Activated T-helper 17 cell treated with anti-CD3 and anti-CD28 coated beads, Interleukin-2, amount 50 U/mL, for 72 hours (primary cell): ENCODE measurements at regions not wholly inside any gene's neighbourhood (a gene's known extent, or its start where the extent isn't known, plus 50 kb on each side); places are given as distances from the start of the nearest gene placed in this dataset.
A peak's percentile ranks its signal among the peaks of the same experiment; 100 is the strongest.

Experiments
- ATAC-seq: fragments of 150-1000 bp; cut with Tn5 transposase; replicated peaks from 2 replicates; pipeline ENCODE4 v1.10.0; 2021; ENCODE audit warnings: mild to moderate bottlenecking, moderate library complexity
- H3K27ac Mint-ChIP-seq: one replicate; pipeline ENCODE4 v1.8.0; 2022; ENCODE audit warnings: mixed read lengths
- H3K27me3 Mint-ChIP-seq: one replicate; pipeline ENCODE4 v1.8.0; 2022; ENCODE audit warnings: mixed read lengths
- H3K36me3 Mint-ChIP-seq: one replicate; pipeline ENCODE4 v1.8.0; 2022; ENCODE audit warnings: low read depth, mild to moderate bottlenecking, mixed read lengths
- H3K4me1 Mint-ChIP-seq: one replicate; pipeline ENCODE4 v1.8.0; 2022; ENCODE audit warnings: mixed read lengths
- H3K4me3 Mint-ChIP-seq: one replicate; pipeline ENCODE4 v1.8.0; 2022; ENCODE audit warnings: mild to moderate bottlenecking, mixed read lengths
- H3K9me3 Mint-ChIP-seq: one replicate; pipeline ENCODE4 v1.8.0; 2022; ENCODE audit warnings: mixed read lengths

- ATAC-seq = no peak
- H3K4me1 Mint-ChIP-seq = no peaks in the 10 kb centered on the region
- no peaks in the 10 kb centered on the region for H3K27me3 Mint-ChIP-seq
- peaks cover 3% of the 10 kb centered on the region for H3K9me3 Mint-ChIP-seq
- no peak overlapping the region for H3K27ac Mint-ChIP-seq
- no peak overlapping the region for H3K4me3 Mint-ChIP-seq
- H3K36me3 Mint-ChIP-seq = no peaks in the 10 kb centered on the region
These were observed 893.8 kb downstream of the KCNJ2 start for GRCh38 chr17:71063127-71063526.

GRCh38 chr17:71063559-71063958, 894.2 kb downstream of the KCNJ2 start:
- ATAC-seq = no peak
- Mint-ChIP-seq H3K27me3 (no peaks in the 10 kb centered on the region), H3K36me3 (no peaks in the 10 kb centered on the region), H3K4me3 (no peak overlapping the region), H3K4me1 (no peaks in the 10 kb centered on the region), H3K9me3 (peaks cover 3% of the 10 kb centered on the region), H3K27ac (no peak overlapping the region)

GRCh38 chr17:71067669-71068407, 898.5 kb downstream of the KCNJ2 start:
- peaks cover 4% of the 10 kb centered on the region for H3K27me3 Mint-ChIP-seq

GRCh38 chr17:71068408-71068750, 899.0 kb downstream of the KCNJ2 start:
- Mint-ChIP-seq H3K36me3 (no peaks in the 10 kb centered on the region), H3K4me3 (no peak overlapping the region), H3K9me3 (peaks cover 11% of the 10 kb centered on the region), H3K27ac (no peak overlapping the region), H3K27me3 (peaks cover 4% of the 10 kb centered on the region), H3K4me1 (no peaks in the 10 kb centered on the region)
- no peak for ATAC-seq

More at GRCh38 chr17:71067669-71068407, 898.5 kb downstream of the KCNJ2 start:
- no peak for ATAC-seq
- Mint-ChIP-seq H3K36me3 (no peaks in the 10 kb centered on the region), H3K27ac (no peak overlapping the region), H3K4me3 (no peak overlapping the region), H3K9me3 (peaks cover 11% of the 10 kb centered on the region), H3K4me1 (no peaks in the 10 kb centered on the region)

- Mint-ChIP-seq H3K36me3 (no peaks in the 10 kb centered on the region), H3K4me3 (no peak overlapping the region)
These were observed 901.7 kb downstream of the KCNJ2 start for GRCh38 chr17:71071041-71071440.

GRCh38 chr17:71071837-71072236, 902.5 kb downstream of the KCNJ2 start:
- Mint-ChIP-seq H3K4me1 (no peaks in the 10 kb centered on the region), H3K36me3 (no peaks in the 10 kb centered on the region), H3K27me3 (peaks cover 4% of the 10 kb centered on the region), H3K27ac (no peak overlapping the region), H3K4me3 (no peak overlapping the region), H3K9me3 (peaks cover 12% of the 10 kb centered on the region)
- ATAC-seq = peak; percentile 40

More at GRCh38 chr17:71071041-71071440, 901.7 kb downstream of the KCNJ2 start:
- peaks cover 4% of the 10 kb centered on the region for H3K27me3 Mint-ChIP-seq
- no peaks in the 10 kb centered on the region for H3K4me1 Mint-ChIP-seq
- ATAC-seq = no peak
- H3K27ac Mint-ChIP-seq = no peak overlapping the region
- peaks cover 12% of the 10 kb centered on the region for H3K9me3 Mint-ChIP-seq

- no peak overlapping the region for H3K4me3 Mint-ChIP-seq
- no peak for ATAC-seq
- H3K36me3 Mint-ChIP-seq = no peaks in the 10 kb centered on the region
- peaks cover 9% of the 10 kb centered on the region for H3K9me3 Mint-ChIP-seq
- H3K4me1 Mint-ChIP-seq = no peaks in the 10 kb centered on the region
- H3K27ac Mint-ChIP-seq = no peak overlapping the region
- H3K27me3 Mint-ChIP-seq = no peaks in the 10 kb centered on the region
These were observed 911.6 kb downstream of the KCNJ2 start for GRCh38 chr17:71080937-71081336.

GRCh38 chr17:71081666-71082065, 912.3 kb downstream of the KCNJ2 start:
- no peak overlapping the region for H3K4me3 Mint-ChIP-seq
- peaks cover 9% of the 10 kb centered on the region for H3K9me3 Mint-ChIP-seq
- H3K27me3 Mint-ChIP-seq = no peaks in the 10 kb centered on the region
- H3K27ac Mint-ChIP-seq = no peak overlapping the region
- H3K4me1 Mint-ChIP-seq = no peaks in the 10 kb centered on the region
- H3K36me3 Mint-ChIP-seq = no peaks in the 10 kb centered on the region
- no peak for ATAC-seq

- no peak for ATAC-seq
- Mint-ChIP-seq H3K9me3 (peaks cover 9% of the 10 kb centered on the region), H3K4me3 (no peak overlapping the region), H3K27ac (no peak overlapping the region), H3K4me1 (no peaks in the 10 kb centered on the region), H3K27me3 (no peaks in the 10 kb centered on the region), H3K36me3 (no peaks in the 10 kb centered on the region)
These were observed 914.9 kb downstream of the KCNJ2 start for GRCh38 chr17:71084219-71084618.

- Mint-ChIP-seq H3K9me3 (peaks cover 9% of the 10 kb centered on the region), H3K27me3 (no peaks in the 10 kb centered on the region), H3K4me1 (no peaks in the 10 kb centered on the region), H3K27ac (no peak overlapping the region), H3K36me3 (no peaks in the 10 kb centered on the region), H3K4me3 (no peak overlapping the region)
- ATAC-seq = no peak
These were observed 915.5 kb downstream of the KCNJ2 start for GRCh38 chr17:71084838-71085237.

- Mint-ChIP-seq H3K27me3 (no peaks in the 10 kb centered on the region), H3K36me3 (no peaks in the 10 kb centered on the region), H3K27ac (no peak overlapping the region), H3K4me3 (no peak overlapping the region), H3K4me1 (no peaks in the 10 kb centered on the region), H3K9me3 (peaks cover 5% of the 10 kb centered on the region)
- ATAC-seq = no peak
These were observed 916.1 kb downstream of the KCNJ2 start for GRCh38 chr17:71085238-71086033.

- Mint-ChIP-seq H3K4me3 (no peak overlapping the region), H3K36me3 (no peaks in the 10 kb centered on the region), H3K27me3 (no peaks in the 10 kb centered on the region), H3K9me3 (peaks cover 6% of the 10 kb centered on the region), H3K27ac (no peak overlapping the region), H3K4me1 (no peaks in the 10 kb centered on the region)
- ATAC-seq = no peak
These were observed 920.1 kb downstream of the KCNJ2 start for GRCh38 chr17:71089431-71089830.

GRCh38 chr17:71098071-71098470, 928.7 kb downstream of the KCNJ2 start:
- H3K4me3 Mint-ChIP-seq = no peak overlapping the region
- H3K9me3 Mint-ChIP-seq = peaks cover 15% of the 10 kb centered on the region
- no peaks in the 10 kb centered on the region for H3K36me3 Mint-ChIP-seq
- H3K27me3 Mint-ChIP-seq = no peaks in the 10 kb centered on the region
- no peaks in the 10 kb centered on the region for H3K4me1 Mint-ChIP-seq
- H3K27ac Mint-ChIP-seq = no peak overlapping the region
- ATAC-seq = no peak

- H3K36me3 Mint-ChIP-seq = no peaks in the 10 kb centered on the region
- no peaks in the 10 kb centered on the region for H3K4me1 Mint-ChIP-seq
- no peak for ATAC-seq
- H3K4me3 Mint-ChIP-seq = no peak overlapping the region
- peaks cover 18% of the 10 kb centered on the region for H3K9me3 Mint-ChIP-seq
- no peaks in the 10 kb centered on the region for H3K27me3 Mint-ChIP-seq
- no peak overlapping the region for H3K27ac Mint-ChIP-seq
These were observed 929.8 kb downstream of the KCNJ2 start for GRCh38 chr17:71099003-71099714.

GRCh38 chr17:71102777-71103176, 933.4 kb downstream of the KCNJ2 start:
- no peaks in the 10 kb centered on the region for H3K27me3 Mint-ChIP-seq
- H3K27ac Mint-ChIP-seq = no peak overlapping the region
- no peaks in the 10 kb centered on the region for H3K36me3 Mint-ChIP-seq
- ATAC-seq = no peak
- no peaks in the 10 kb centered on the region for H3K4me1 Mint-ChIP-seq
- no peak overlapping the region for H3K4me3 Mint-ChIP-seq
- H3K9me3 Mint-ChIP-seq = peaks cover 9% of the 10 kb centered on the region
